OCI-LY1 (cell line): ENCODE measurements at regions not wholly inside any gene's neighbourhood (a gene's known extent, or its start where the extent isn't known, plus 50 kb on each side); places are given as distances from the start of the nearest gene placed in this dataset.

ENCODE experiments used
- H2AFZ ChIP-seq: fragments of 200-600 bp; sonication (generic), shearing (Covaris generic); 2 replicates; pipeline ENCODE4 v1.6.0; 2014; ENCODE audit warnings: antibody characterized with exemption, mild to moderate bottlenecking, low read length
- H3F3A ChIP-seq: fragments of 200-600 bp; sonication (generic), shearing (Covaris generic); 2 replicates; pipeline ENCODE4 v1.6.0; 2014; ENCODE audit warnings: mild to moderate bottlenecking, antibody characterized with exemption, low read length, moderate library complexity; ENCODE audit not compliant: insufficient read depth
- H3K27ac ChIP-seq: fragments of 200-600 bp; sonication (generic); 2 replicates; pipeline ENCODE4 v1.5.1; 2014; ENCODE audit warnings: low read length, mixed run types, mild to moderate bottlenecking, low read depth; ENCODE audit not compliant: poor library complexity, severe bottlenecking
- H3K27me3 ChIP-seq: fragments of 200-600 bp; sonication (generic); 2 replicates; pipeline ENCODE4 v1.6.0; 2014; ENCODE audit warnings: antibody characterized with exemption, mild to moderate bottlenecking, low read length, moderate library complexity; ENCODE audit not compliant: insufficient read depth
- H3K36me3 ChIP-seq: fragments of 200-600 bp; sonication (generic); 2 replicates; pipeline ENCODE4 v1.6.1; 2014; ENCODE audit warnings: mild to moderate bottlenecking, antibody characterized with exemption, low read length, moderate library complexity, mixed read lengths; ENCODE audit not compliant: insufficient read depth
- H3K4me1 ChIP-seq: fragments of 200-600 bp; sonication (generic); 2 replicates; pipeline ENCODE4 v1.5.1; 2014; ENCODE audit warnings: mild to moderate bottlenecking, low read length, moderate library complexity; ENCODE audit not compliant: insufficient read depth, severe bottlenecking
- H3K4me2 ChIP-seq: fragments of 200-600 bp; sonication (generic), shearing (Covaris generic); 2 replicates; pipeline ENCODE4 v1.6.1; 2014; ENCODE audit warnings: low read length
- H3K4me3 ChIP-seq: fragments of 200-600 bp; sonication (generic); 2 replicates; pipeline ENCODE4 v1.5.1; 2014; ENCODE audit warnings: low read length, low read depth, mild to moderate bottlenecking, mixed read lengths; ENCODE audit not compliant: poor library complexity, severe bottlenecking
- H3K79me2 ChIP-seq: fragments of 200-600 bp; shearing (Covaris generic); 2 replicates; pipeline ENCODE4 v1.6.1; 2016; ENCODE audit warnings: mixed run types, low read length, mixed read lengths; ENCODE audit not compliant: insufficient read depth
- H3K9ac ChIP-seq: fragments of 200-600 bp; sonication (generic), shearing (Covaris generic); 2 replicates; pipeline ENCODE4 v1.6.1; 2014; ENCODE audit warnings: mild to moderate bottlenecking, low read length, mixed read lengths
- H3K9me2 ChIP-seq: fragments of 200-600 bp; sonication (generic), shearing (Covaris generic); 2 replicates; pipeline ENCODE4 v1.6.1; 2014; ENCODE audit warnings: low read depth, mild to moderate bottlenecking, low read length, mixed read lengths
- H3K9me3 ChIP-seq: fragments of 200-600 bp; shearing (Covaris generic); 2 replicates; pipeline ENCODE4 v1.6.1; 2014; ENCODE audit warnings: low read length, mixed read lengths
- H4K20me1 ChIP-seq: fragments of 200-600 bp; sonication (generic), shearing (Covaris generic); 2 replicates; pipeline ENCODE4 v1.6.0; 2016; ENCODE audit warnings: mild to moderate bottlenecking, low read length; ENCODE audit not compliant: insufficient read depth
- CTCF ChIP-seq: fragments of 200-600 bp; sonication (generic), shearing (Covaris generic); IDR thresholded peaks from 2 replicates; pipeline ENCODE4 v1.5.1; 2017; ENCODE audit warnings: mild to moderate bottlenecking, antibody characterized with exemption, low read length, moderate library complexity, mixed read lengths
- EZH2 ChIP-seq: fragments of 200-600 bp; sonication (generic), shearing (Covaris generic); IDR thresholded peaks from 2 replicates; pipeline ENCODE4 v1.8.0; 2017; ENCODE audit warnings: borderline replicate concordance, mixed run types, mild to moderate bottlenecking, antibody characterized with exemption, low read length, moderate library complexity, mixed read lengths

- Histone ChIP-seq H2AFZ (no peak overlapping the region), H3K9me2 (no peaks in the 10 kb centered on the region), H3K9ac (no peak overlapping the region), H3K4me3 (no peak overlapping the region), H3K27me3 (0 out of 2 replicates have a peak, but pooled peaks cover 4% of the 10 kb centered on the region), H3K36me3 (no peaks in the 10 kb centered on the region), H3K79me2 (no peaks in the 10 kb centered on the region), H3K9me3 (no peaks in the 10 kb centered on the region), H3K4me1 (no peaks in the 10 kb centered on the region), H4K20me1 (no peaks in the 10 kb centered on the region), H3F3A (no peaks in the 10 kb centered on the region), H3K27ac (no peak overlapping the region), H3K4me2 (no peak overlapping the region)
- no peak for TF ChIP-seq EZH2
Measured at GRCh38 chr5:112668911-112669310, 68.8 kb upstream of the APC start.

GRCh38 chr5:112669328-112669963 is 68.2 kb upstream of the APC start:
- Histone ChIP-seq H3K4me2 (no peak overlapping the region), H3K9me3 (no peaks in the 10 kb centered on the region), H2AFZ (no peak overlapping the region)

GRCh38 chr5:112671687-112672086 is 66.0 kb upstream of the APC start:
- Histone ChIP-seq H3K9me2 (no peaks in the 10 kb centered on the region), H3K4me3 (no peak overlapping the region), H3K79me2 (no peaks in the 10 kb centered on the region), H3K4me2 (no peak overlapping the region), H3K9ac (no peak overlapping the region), H3K4me1 (no peaks in the 10 kb centered on the region), H3K27ac (no peak overlapping the region), H3K36me3 (no peaks in the 10 kb centered on the region), H4K20me1 (no peaks in the 10 kb centered on the region), H2AFZ (no peak overlapping the region), H3K27me3 (no peaks in the 10 kb centered on the region), H3F3A (no peaks in the 10 kb centered on the region), H3K9me3 (no peaks in the 10 kb centered on the region)
- TF ChIP-seq CTCF: no peak
- TF ChIP-seq EZH2: no peak

More at GRCh38 chr5:112669328-112669963, 68.2 kb upstream of the APC start:
- Histone ChIP-seq H3K79me2 (no peaks in the 10 kb centered on the region), H3K27ac (no peak overlapping the region), H4K20me1 (no peaks in the 10 kb centered on the region), H3K9ac (no peak overlapping the region), H3K4me3 (no peak overlapping the region), H3K27me3 (0 out of 2 replicates have a peak, but pooled peaks cover 4% of the 10 kb centered on the region), H3K9me2 (no peaks in the 10 kb centered on the region), H3K4me1 (no peaks in the 10 kb centered on the region), H3K36me3 (no peaks in the 10 kb centered on the region), H3F3A (no peaks in the 10 kb centered on the region)
- no peak for TF ChIP-seq EZH2
- TF ChIP-seq CTCF: no peak

DNA sequence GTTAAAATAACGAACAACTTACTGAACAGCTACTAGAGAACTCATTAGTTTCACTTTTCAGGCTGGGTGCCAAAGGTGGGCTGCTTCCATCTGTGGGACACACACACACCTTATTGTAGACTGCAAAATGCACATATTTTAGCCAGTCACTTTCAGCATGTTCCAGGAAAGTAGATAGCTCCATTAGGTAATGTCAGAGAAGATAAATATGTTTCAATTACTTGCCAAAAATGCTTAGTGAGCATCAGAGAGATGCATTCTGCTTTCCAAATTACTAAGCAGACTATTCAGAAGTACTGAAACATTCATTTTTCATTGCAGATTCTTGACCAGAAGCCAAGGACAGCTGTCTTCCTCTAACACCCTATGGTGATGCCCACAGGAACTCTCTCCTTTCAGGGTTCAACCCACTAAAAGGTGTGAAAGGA is 56.2 kb upstream of the APC start:
- H3K36me3 ChIP-seq: no peaks in the 10 kb centered on the region
- no peak overlapping the region for H3K4me3 ChIP-seq
- H3K4me2 ChIP-seq: no peak overlapping the region
- no peaks in the 10 kb centered on the region for H4K20me1 ChIP-seq
- H3F3A ChIP-seq: no peaks in the 10 kb centered on the region
- no peak overlapping the region for H3K27ac ChIP-seq
- no peak overlapping the region for H3K9ac ChIP-seq
- H3K9me2 ChIP-seq: no peaks in the 10 kb centered on the region
- H2AFZ ChIP-seq: no peak overlapping the region
- H3K4me1 ChIP-seq: no peaks in the 10 kb centered on the region
- TF ChIP-seq EZH2: no peak
- no peaks in the 10 kb centered on the region for H3K79me2 ChIP-seq
- no peaks in the 10 kb centered on the region for H3K27me3 ChIP-seq
- H3K9me3 ChIP-seq: no peaks in the 10 kb centered on the region
